ENCODE measurements at regions not wholly inside any gene's neighbourhood (a gene's known extent, or its start where the extent isn't known, plus 50 kb on each side); places are given as distances from the start of the nearest gene placed in this dataset.

- TF ChIP-seq POLR2A (IDR thresholded peaks at IDR 0.05; ENCODE audit: low read depth, low read length): no peak
- no peak for TF ChIP-seq POLR2AphosphoS5 (IDR thresholded peaks at IDR 0.05; ENCODE audit: low read depth, low read length)
These were observed 94.6 kb upstream of the AKT3 start for GRCh38 chr1:243944429-243945160.
